ENCODE measurements at regions not wholly inside any gene's neighbourhood (a gene's known extent, or its start where the extent isn't known, plus 50 kb on each side); places are given as distances from the start of the nearest gene placed in this dataset.

DNA sequence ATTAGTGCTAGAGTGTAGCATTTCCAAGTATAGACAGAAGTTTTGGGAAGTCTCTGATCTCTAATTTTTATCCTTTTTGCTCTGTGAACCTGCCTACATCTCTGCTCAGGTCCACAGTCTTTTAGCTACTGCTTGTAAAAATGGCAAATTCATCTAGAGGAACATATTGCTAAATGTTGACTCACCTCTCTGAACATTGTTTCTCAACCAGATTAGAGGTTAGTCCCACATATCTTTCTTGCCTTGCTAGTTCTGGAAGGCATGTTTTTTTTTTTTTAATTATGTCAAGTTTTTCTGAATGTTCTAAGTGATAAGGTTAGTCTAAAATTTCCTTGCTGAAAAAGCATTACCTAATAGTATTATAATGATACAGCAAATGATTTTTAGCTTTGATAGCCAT, 2889.6 kb upstream of the PCDH20 start:
- H3K4me3 ChIP-seq (ENCODE audit: low read length) = no peak overlapping the region
- no peak for TF ChIP-seq ZNF274 (IDR thresholded peaks at IDR 0.05; ENCODE audit: low read depth, low read length)

DNA sequence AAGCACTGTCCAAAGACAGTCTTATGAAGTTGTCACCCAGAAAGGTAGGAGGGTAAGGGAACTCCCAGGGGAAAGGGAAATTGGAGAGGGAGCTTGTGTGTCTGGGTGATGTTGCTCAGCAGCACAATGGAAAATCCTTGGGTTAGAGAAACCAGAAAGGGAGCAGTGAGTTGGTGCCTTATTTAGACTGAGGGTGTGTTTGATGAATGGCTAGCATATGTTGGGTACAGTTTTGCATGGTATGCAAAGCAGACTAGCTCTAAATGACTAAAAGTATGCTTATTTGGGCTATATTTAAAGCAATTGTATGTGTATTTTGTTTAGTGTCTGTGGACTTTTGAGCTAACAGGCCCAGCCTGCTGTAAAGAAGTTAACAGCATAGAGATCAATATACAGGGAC, 2884.6 kb upstream of the PCDH20 start:
- no peak overlapping the region for H3K4me3 ChIP-seq (ENCODE audit: low read length)
- no peak for TF ChIP-seq ZNF274 (IDR thresholded peaks at IDR 0.05; ENCODE audit: low read depth, low read length)

- no peak overlapping the region for H3K4me3 ChIP-seq (ENCODE audit: low read length)
- no peak for TF ChIP-seq ZNF274 (IDR thresholded peaks at IDR 0.05; ENCODE audit: low read depth, low read length)
These were observed 2878.3 kb upstream of the PCDH20 start for GRCh38 chr13:64293923-64294322.

GRCh38 chr13:64289702-64290101, 2874.1 kb upstream of the PCDH20 start:
- no peak overlapping the region for H3K4me3 ChIP-seq (ENCODE audit: low read length)
- no peak for TF ChIP-seq ZNF274 (IDR thresholded peaks at IDR 0.05; ENCODE audit: low read depth, low read length)

- no peak overlapping the region for H3K4me3 ChIP-seq (ENCODE audit: low read length)
- no peak for TF ChIP-seq ZNF274 (IDR thresholded peaks at IDR 0.05; ENCODE audit: low read depth, low read length)
These were observed 2868.3 kb upstream of the PCDH20 start for GRCh38 chr13:64283926-64284325.

GRCh38 chr13:64278493-64278892, 2862.8 kb upstream of the PCDH20 start:
- no peak overlapping the region for H3K4me3 ChIP-seq (ENCODE audit: low read length)
- TF ChIP-seq ZNF274 (IDR thresholded peaks at IDR 0.05; ENCODE audit: low read depth, low read length) = no peak

GRCh38 chr13:64277097-64277496, 2861.4 kb upstream of the PCDH20 start:
- no peak for TF ChIP-seq ZNF274 (IDR thresholded peaks at IDR 0.05; ENCODE audit: low read depth, low read length)

DNA sequence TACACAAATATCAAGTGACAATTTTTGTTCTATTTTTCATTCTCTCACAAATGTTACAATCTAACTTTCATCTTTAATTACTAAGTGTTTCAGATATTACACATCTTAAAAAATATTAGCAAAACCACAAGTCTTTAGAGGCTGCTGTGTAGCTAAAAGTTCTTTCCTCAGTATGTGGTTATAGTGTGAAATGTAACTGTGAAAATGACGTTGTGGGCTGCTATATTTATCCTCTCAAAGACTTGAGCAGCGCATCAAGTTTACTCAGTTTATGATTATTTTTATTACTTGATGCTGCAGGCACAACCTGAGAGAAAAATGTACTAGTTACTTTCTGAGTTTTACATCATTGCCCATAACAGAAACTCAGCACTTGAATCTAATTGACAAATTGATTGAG, 2860.6 kb upstream of the PCDH20 start:
- no peak for TF ChIP-seq ZNF274 (IDR thresholded peaks at IDR 0.05; ENCODE audit: low read depth, low read length)

More at GRCh38 chr13:64277097-64277496, 2861.4 kb upstream of the PCDH20 start:
- H3K4me3 ChIP-seq (ENCODE audit: low read length) = no peak overlapping the region

DNA sequence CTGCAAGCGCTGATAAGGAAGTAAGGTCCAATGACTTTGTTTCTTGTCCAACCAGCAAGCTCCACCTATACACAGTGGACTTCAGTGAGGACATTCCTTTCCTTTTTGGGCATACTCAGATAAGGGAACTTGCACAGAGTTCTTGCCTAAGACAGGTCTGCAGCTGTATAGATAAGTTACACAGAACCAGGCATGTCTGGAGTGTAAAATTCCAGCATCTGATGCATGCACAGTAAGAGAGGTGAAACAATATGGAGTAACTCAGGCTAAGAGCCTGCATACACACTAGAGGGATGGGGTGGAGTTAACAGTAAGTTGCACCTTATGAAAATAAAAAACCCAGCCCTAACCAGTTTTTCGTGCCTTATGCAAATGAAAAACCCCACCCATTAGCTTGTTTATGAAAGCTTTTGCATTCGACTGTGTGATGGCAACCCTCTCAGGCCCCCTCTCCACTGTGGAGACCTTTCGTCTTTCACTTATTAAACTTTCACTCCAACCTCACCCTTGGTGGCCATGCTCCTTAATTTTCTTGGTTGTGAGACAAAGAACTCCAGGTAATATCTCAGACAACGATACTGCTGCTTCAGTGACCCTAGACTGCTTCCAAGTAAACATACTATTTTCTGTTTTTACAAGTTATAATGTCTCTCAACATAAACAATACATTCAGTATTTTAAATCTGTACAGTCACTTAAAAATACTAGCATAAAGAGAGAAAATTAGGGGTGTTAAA, 2859.0 kb upstream of the PCDH20 start:
- no peak for TF ChIP-seq ZNF274 (IDR thresholded peaks at IDR 0.05; ENCODE audit: low read depth, low read length)
- H3K4me3 ChIP-seq (ENCODE audit: low read length) = no peak overlapping the region

More for the DNA sequence above, 2860.6 kb upstream of the PCDH20 start:
- no peak overlapping the region for H3K4me3 ChIP-seq (ENCODE audit: low read length)

- no peak overlapping the region for H3K4me3 ChIP-seq (ENCODE audit: low read length)
- no peak for TF ChIP-seq ZNF274 (IDR thresholded peaks at IDR 0.05; ENCODE audit: low read depth, low read length)
These were observed 2858.1 kb upstream of the PCDH20 start for GRCh38 chr13:64273780-64274179.

DNA sequence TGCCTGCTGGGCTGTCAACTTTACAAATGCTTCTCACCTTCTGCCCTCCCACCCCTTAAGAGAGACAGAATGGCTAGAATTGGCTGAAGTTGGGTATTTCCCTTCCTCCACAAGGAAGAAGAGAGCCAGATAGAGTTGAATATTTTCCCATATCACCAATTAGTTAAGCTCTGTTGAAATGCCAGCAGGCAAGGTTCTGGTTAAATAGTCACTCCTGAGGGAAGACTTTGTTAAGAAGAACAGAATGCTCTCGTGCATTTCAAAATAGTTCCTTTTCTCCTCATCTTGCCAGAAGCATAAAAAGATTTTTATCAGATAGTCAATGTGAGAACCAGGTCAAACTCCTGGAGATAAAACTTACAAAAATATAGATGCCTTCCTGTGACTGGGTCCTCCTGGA, 2857.0 kb upstream of the PCDH20 start:
- no peak for TF ChIP-seq ZNF274 (IDR thresholded peaks at IDR 0.05; ENCODE audit: low read depth, low read length)

DNA sequence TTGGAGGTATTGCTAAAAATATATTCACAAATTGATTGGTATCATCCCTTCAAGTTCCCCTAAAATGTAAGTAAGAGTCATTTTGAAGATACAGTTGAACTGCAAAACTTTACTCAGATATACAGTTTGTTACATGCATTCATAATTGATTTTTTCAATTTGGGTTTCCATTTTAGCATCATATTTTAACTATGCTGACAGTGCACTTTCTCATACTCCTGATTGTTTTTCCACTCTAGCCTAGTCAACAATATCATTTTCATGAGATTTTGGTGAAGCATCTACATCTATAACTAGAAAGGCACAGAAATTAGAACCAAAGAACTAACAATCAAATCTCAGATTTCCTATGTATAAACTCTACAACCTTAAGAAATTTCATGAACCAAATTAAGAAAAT, 2850.4 kb upstream of the PCDH20 start:
- no peak overlapping the region for H3K4me3 ChIP-seq (ENCODE audit: low read length)
- no peak for TF ChIP-seq ZNF274 (IDR thresholded peaks at IDR 0.05; ENCODE audit: low read depth, low read length)

More for the DNA sequence above, 2857.0 kb upstream of the PCDH20 start:
- no peak overlapping the region for H3K4me3 ChIP-seq (ENCODE audit: low read length)

DNA sequence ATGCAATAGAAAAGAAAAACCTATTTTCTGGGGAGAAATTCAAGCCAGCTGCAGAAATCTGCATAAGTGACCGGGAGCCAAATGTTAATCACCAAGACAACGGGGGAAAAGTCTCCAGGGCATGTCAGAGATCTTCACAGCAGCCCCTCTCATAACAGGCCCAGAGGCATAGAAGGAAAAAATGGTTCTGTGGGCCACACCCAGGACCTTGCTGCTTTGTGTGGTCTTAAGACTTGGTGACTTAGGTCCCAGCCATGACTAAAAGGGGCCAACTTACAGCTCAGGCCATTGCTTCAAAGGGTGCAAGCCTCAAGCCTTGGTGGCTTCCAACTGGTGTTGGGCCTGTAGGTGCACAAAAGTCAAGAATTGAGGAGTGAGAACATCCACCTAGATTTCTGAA, 2847.6 kb upstream of the PCDH20 start:
- no peak overlapping the region for H3K4me3 ChIP-seq (ENCODE audit: low read length)
- no peak for TF ChIP-seq ZNF274 (IDR thresholded peaks at IDR 0.05; ENCODE audit: low read depth, low read length)

- H3K4me3 ChIP-seq (ENCODE audit: low read length) = no peak overlapping the region
- TF ChIP-seq ZNF274 (IDR thresholded peaks at IDR 0.05; ENCODE audit: low read depth, low read length) = no peak
These were observed 2841.1 kb upstream of the PCDH20 start for GRCh38 chr13:64256751-64257150.

DNA sequence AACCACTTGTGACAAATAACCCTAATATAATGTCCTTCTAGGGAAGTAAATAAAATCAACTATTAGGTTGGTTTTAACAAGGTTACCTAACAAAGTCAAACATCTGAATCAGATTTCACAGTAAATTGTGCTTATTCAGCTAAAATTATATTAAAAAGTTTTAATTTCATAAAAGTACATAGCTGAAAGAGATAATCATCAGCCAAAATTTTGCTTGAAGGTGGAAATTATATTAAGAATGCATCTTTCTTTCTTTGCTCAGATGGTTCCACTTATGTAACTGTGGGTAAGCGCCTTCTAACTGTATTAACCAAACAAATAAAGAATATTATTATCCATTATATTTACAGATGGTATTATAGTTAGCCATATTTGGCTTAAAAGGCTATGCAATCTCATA, 2840.3 kb upstream of the PCDH20 start:
- TF ChIP-seq ZNF274 (IDR thresholded peaks at IDR 0.05; ENCODE audit: low read depth, low read length) = no peak

More for the DNA sequence above, 2840.3 kb upstream of the PCDH20 start:
- H3K4me3 ChIP-seq (ENCODE audit: low read length) = no peak overlapping the region
